ENCODE measurements at regions not wholly inside any gene's neighbourhood (a gene's known extent, or its start where the extent isn't known, plus 50 kb on each side); places are given as distances from the start of the nearest gene placed in this dataset.

- FAIRE-seq, result no peak
- no peak for DNase-seq (ENCODE audit: low spot score)
Measured at GRCh38 chr20:37643400-37643799, 50.4 kb upstream of the CTNNBL1 start.

- no peak for FAIRE-seq
- DNase-seq (ENCODE audit: low spot score), result no peak
Measured at GRCh38 chr20:37642246-37642645, 51.6 kb upstream of the CTNNBL1 start.

GRCh38 chr20:37640600-37641561 is 52.9 kb upstream of the CTNNBL1 start:
- DNase-seq (ENCODE audit: low spot score) (no peak), FAIRE-seq (peak; percentile 23)

- no peak for FAIRE-seq
- no peak for DNase-seq (ENCODE audit: low spot score)
Measured at GRCh38 chr20:37638527-37638926, 55.3 kb upstream of the CTNNBL1 start.

- FAIRE-seq (no peak), DNase-seq (ENCODE audit: low spot score) (no peak)
Measured at GRCh38 chr20:37636977-37637376, 56.9 kb upstream of the CTNNBL1 start.

GRCh38 chr20:37636212-37636975 is 57.4 kb upstream of the CTNNBL1 start:
- DNase-seq (ENCODE audit: low spot score), result no peak
- FAIRE-seq, result no peak

GRCh38 chr20:37630993-37631392 is 62.8 kb upstream of the CTNNBL1 start:
- FAIRE-seq (no peak), DNase-seq (ENCODE audit: low spot score) (no peak)

- FAIRE-seq, result no peak
- no peak for DNase-seq (ENCODE audit: low spot score)
Measured at GRCh38 chr20:37630166-37630565, 63.7 kb upstream of the CTNNBL1 start.

- DNase-seq (ENCODE audit: low spot score), result no peak
- FAIRE-seq, result no peak
Measured at GRCh38 chr20:37627767-37628130, 66.1 kb upstream of the CTNNBL1 start.

GRCh38 chr20:37627060-37627766 is 66.6 kb upstream of the CTNNBL1 start:
- FAIRE-seq, result peak; percentile 23
- DNase-seq (ENCODE audit: low spot score), result peak; percentile 73

- DNase-seq (ENCODE audit: low spot score), result no peak
- no peak for FAIRE-seq
Measured at GRCh38 chr20:37624963-37625362, 68.9 kb upstream of the CTNNBL1 start.

GRCh38 chr20:37622728-37623127 is 71.1 kb upstream of the CTNNBL1 start:
- DNase-seq (ENCODE audit: low spot score) (no peak), FAIRE-seq (no peak)

GRCh38 chr20:37619496-37619895 is 74.3 kb upstream of the CTNNBL1 start:
- DNase-seq (ENCODE audit: low spot score), result no peak
- no peak for FAIRE-seq

- no peak for DNase-seq (ENCODE audit: low spot score)
- no peak for FAIRE-seq
Measured at GRCh38 chr20:37616110-37616425, 77.8 kb upstream of the CTNNBL1 start.

- DNase-seq (ENCODE audit: low spot score) (peak; percentile 25), FAIRE-seq (no peak)
Measured at GRCh38 chr20:37615340-37616109, 78.3 kb upstream of the CTNNBL1 start.

- no peak for FAIRE-seq
- DNase-seq (ENCODE audit: low spot score), result no peak
Measured at GRCh38 chr20:37611852-37612251, 82.0 kb upstream of the CTNNBL1 start.

GRCh38 chr20:37611346-37611745 is 82.5 kb upstream of the CTNNBL1 start:
- no peak for FAIRE-seq

GRCh38 chr20:37610203-37610798 is 82.6 kb upstream of the BLCAP start:
- no peak for DNase-seq (ENCODE audit: low spot score)
- no peak for FAIRE-seq

More at GRCh38 chr20:37611346-37611745, 82.5 kb upstream of the CTNNBL1 start:
- no peak for DNase-seq (ENCODE audit: low spot score)

GRCh38 chr20:37602634-37603033 is 75.0 kb upstream of the BLCAP start:
- FAIRE-seq (no peak), DNase-seq (ENCODE audit: low spot score) (no peak)

GRCh38 chr20:37600486-37600885 is 72.8 kb upstream of the BLCAP start:
- FAIRE-seq (no peak), DNase-seq (ENCODE audit: low spot score) (no peak)

Data from urothelium cell line (cell line).